GM21529 (cell line): ENCODE measurements at regions not wholly inside any gene's neighbourhood (a gene's known extent, or its start where the extent isn't known, plus 50 kb on each side); places are given as distances from the start of the nearest gene placed in this dataset.

Experiments used
- ATAC-seq: cut with Tn5 transposase; IDR thresholded peaks from one replicate; pipeline ENCODE4 v1.9.1; 2021; ENCODE audit not compliant: unreplicated experiment

DNA sequence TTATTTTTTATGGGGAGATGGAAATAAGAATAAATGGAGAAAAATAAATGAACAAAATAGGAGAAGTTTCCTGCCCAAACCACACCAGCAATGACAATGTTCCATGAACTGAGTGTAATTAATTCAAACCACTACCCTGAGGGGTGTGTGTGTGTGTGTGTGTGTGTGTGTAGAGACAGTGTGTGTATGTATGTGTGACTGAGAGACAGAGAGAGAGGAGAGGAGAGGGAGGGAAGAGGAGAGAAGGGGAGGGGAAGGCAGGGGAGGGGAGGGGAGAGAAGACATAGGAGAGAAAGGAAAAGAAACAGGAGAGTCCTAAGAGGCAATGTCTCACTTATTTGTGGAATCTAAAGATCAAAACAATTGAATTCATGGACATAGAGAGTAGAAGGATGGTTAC is 65.0 kb upstream of the POU2AF1 start:
- ATAC-seq, result no peak

DNA sequence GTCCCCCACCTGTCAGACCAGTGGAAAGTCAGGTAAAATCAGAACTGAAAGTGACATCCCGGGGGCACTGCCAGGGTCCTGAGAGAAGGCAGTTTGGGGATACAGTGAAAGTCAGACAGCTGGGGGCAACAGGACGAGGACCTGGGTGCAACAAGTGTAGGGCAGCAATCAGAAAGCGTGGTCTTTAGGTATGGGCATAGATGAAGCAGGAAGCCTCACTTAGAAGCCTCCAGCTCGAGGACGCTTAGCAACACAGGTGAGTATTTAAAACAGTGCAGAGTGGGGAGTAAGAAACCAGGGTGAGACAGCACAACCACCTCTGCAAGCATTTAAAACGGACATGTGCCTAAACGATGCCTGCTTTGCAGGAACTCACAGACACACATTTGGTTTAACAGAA is 64.6 kb upstream of the POU2AF1 start:
- ATAC-seq, result no peak

DNA sequence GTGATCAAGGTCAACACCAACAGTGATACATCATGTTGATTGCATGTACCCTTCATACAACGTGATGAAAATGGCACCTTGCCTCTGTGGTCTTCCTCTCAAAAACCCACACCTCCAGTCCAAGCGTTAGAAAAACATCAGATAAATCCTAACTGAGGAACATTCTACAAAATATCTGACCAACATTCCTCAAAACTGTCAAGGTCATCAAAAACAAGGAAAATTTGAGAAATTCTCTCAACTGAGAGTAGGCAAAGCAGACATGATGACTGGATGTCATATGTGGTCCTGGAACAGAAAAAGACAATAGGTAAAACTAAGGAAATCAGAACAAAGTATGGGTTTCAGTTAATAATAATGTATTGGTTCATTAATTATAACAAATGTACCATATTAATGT is 64.0 kb upstream of the POU2AF1 start:
- no peak for ATAC-seq

DNA sequence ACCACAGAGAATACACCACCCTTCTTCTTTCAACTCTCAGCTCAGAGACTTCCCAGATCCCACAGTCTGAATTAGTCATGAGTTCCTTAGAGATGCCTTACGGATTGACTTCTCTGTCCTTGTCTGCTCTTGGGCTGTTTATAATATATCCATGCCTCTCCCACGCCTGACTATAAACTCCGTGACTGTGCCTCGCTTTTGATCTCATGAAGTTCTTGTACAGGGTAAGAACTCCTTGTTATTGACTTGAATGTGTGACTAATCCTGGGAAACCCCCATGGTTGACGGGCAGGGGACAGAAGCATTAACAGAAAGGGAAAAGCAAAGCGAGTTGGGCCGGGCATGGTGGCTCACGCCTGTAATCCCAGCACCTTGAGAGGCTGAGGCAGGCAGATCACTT is 62.4 kb upstream of the POU2AF1 start:
- ATAC-seq, result no peak

DNA sequence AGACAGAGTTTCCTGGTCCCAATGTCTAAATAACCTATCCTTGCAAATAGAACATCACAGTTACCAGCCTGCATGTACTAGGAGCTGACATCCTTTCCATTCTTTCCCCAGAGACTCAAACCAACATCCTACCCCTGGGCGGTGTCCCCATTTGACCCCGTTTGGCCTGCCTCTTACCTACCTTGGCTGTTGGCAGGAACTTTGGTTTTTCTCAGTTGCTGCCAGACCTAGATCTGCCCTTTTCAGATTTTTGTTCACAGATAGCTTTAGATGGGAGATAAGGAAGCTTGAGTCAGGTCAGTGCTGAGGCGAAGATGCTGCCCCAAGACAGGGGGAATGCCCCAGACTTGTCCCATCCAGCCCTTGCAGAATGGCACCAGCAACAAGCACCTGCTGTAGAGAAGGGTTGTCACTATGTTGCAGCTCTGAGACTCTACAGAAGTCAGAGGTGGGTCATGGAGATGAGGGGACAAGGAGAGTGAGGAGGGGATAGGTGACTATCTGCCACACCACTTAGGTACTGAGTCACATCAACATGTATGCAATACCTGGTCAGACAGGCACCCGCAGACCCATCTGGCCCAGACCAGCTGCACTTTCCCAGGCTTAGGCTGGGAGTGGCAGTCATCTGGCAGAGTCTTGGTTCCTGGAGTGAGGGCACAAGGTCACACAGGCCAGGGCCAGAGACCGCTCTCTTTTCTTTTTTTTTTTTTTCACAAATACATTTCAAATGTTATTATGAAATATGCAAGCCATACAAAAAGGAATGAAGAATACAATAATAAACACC is 61.5 kb upstream of the POU2AF1 start:
- ATAC-seq, result no peak

DNA sequence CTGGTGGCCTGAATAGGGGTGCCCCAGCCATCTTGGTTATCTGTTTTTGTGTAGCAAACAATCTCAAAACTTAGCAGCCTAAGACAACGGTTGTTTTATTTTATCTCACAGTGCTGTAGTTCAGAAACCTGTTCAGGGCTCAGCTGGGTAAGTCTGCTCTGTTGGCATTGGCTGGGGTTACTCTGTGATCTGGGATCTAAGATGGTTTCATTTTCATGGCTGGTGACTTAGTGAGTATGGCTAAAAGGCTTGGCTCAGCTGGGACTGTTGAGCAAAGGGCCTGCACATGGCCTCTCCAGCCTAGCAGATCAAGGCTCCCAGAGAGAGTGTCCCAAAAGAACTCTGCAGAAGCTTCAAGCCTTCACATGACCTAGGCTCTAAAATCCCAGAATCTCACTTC is 60.8 kb upstream of the POU2AF1 start:
- ATAC-seq, result no peak

DNA sequence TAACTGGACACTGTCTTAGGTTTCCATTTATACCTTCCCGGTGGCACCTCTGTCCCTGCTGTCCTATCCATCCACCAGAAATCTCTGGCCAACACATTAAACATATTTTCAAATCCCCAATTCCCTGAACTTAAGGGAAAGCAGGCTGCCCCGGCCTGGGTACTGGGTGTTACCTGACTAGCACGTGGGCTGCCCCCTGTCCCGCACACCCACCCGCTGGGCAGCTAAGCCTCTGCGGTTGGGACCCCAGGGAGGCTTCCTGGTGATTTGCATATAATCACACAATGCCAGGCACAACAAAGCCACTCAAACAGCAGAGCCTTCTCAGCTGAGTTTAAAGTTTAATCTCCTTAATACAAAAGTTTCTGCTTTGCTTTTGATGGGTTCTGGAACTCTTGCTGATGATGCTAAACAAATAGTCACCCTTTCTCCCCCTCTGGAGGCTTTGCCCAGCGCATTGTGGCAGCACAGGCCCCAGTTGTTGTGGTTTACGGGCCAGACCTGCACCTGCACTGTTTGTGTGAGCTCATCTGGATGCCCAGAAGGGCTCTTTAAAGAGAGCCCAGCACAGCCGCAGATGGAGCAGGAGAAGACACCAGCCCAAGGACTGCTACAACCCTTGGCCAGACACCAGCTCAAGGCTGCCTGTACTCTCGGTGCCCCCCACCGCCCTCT is 59.9 kb upstream of the POU2AF1 start:
- ATAC-seq, result no peak

DNA sequence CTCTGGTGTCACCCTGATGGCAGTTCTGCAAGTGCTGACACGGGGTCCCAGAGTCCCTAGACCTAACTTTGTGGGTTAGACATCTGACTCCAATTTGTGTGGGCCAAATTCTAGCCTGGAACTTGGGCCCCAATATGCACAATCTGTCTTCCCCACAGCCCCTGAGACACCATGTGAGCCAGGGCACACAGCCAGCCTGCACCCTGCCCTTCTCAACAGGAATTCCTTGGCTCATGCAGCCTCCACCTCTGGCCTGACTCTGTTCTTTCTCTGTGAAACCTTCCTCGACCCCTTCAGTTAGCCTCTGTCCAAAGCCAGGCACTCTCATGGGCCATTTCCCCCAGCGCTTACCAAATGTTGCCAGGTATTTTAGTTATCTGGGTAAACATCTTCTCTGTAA is 59.1 kb upstream of the POU2AF1 start:
- no peak for ATAC-seq

DNA sequence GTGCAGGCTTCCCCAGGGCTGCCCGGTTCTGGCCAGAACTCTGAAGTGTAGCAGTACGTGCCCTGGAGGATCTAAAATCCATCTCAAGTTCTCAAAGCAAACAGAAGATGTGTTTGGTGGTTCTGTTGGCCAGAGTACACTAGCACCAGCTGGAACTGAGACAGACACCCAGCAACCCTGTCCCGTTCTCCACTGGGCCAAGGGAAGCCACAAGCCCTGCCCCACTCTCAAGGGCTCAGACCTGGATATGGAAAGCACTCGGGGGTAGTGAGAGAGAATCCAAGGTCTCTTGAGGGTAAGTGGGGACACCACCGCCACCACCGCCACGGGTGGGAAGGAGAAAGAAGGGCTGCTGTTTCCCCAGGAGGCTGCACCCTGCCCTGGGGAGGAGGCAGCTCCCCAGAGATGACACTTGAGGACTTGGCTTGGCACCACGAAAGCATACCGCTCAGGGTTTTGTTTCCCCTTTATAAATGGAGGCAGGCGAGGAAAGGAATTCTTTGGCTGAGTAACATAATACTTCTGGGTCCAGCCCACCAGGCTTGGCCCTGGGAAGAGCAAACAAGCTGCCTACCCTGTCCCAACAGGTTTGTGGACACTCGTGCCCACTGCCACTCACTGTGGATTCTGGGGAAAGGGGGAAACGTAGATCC is 56.1 kb upstream of the POU2AF1 start:
- ATAC-seq, result no peak

DNA sequence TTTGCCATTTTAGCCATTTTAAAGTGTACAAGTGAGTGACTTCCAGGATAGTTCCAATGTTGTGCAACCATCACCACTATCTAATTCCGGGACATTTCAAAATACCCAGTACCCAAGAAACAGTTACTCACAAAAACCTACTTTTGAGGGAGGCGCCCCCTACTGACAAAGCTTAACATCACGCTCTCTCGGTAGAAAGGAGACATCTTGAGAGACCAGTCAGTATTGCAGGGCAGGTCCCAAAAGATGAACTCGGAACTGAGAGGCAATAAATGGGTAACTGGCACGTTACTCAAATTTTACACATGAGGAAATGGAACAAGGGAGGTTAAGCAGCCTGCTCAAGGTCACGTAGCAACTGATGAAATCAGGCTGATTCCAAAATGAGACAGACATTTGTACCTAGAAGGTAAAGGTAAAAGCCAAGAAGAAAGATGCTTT is 50.0 kb upstream of the POU2AF1 start:
- peak; percentile 80 for ATAC-seq
